Thyroid gland (tissue), 4 donors: ENCODE measurements at regions not wholly inside any gene's neighbourhood (a gene's known extent, or its start where the extent isn't known, plus 50 kb on each side); places are given as distances from the start of the nearest gene placed in this dataset.

ENCODE experiments used
- POLR2A ChIP-seq, 2 donors: fragments of 450-650 bp; IDR thresholded peaks; one replicate each; pipeline ENCODE4 v1.6.1; 2017; ENCODE audit warnings: antibody characterized with exemption in 2 of 2, mild to moderate bottlenecking in 2 of 2, moderate library complexity in 1 of 2
- TF ChIP-seq, protein P1 (sequence below), 6 experiments: fragments of 200-600 bp in 3 of 6; fragments of 450-650 bp in 3 of 6; sonication (generic) in 3 of 6; IDR thresholded peaks; one replicate each; pipeline ENCODE4 v1.5.1; 2016 to 2019; ENCODE audit warnings: antibody characterized with exemption in 6 of 6, mild to moderate bottlenecking in 2 of 6, inconsistent platforms in 1 of 6, moderate library complexity in 1 of 6

DNA sequence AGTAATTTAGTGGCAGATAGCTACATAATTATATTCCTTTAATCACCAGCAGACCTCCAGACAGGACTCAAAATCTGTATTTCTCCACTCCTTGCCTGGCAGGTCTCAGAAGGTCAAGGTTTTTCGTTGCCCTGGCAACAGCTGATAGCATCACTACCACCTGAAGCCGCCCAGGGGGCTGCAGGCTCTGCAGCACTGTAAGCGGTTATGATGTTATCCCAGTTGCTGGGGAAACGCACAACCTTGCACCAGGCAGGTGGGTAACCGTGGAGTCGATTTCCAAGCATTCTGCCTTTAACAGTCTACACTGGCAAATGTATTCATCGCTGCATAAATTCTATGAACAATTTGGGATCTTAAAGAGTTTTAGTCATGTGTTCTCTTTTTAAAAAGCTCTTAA, 756.3 kb downstream of the NTRK3 start:
- TF ChIP-seq, protein P1, sequence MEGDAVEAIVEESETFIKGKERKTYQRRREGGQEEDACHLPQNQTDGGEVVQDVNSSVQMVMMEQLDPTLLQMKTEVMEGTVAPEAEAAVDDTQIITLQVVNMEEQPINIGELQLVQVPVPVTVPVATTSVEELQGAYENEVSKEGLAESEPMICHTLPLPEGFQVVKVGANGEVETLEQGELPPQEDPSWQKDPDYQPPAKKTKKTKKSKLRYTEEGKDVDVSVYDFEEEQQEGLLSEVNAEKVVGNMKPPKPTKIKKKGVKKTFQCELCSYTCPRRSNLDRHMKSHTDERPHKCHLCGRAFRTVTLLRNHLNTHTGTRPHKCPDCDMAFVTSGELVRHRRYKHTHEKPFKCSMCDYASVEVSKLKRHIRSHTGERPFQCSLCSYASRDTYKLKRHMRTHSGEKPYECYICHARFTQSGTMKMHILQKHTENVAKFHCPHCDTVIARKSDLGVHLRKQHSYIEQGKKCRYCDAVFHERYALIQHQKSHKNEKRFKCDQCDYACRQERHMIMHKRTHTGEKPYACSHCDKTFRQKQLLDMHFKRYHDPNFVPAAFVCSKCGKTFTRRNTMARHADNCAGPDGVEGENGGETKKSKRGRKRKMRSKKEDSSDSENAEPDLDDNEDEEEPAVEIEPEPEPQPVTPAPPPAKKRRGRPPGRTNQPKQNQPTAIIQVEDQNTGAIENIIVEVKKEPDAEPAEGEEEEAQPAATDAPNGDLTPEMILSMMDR (IDR thresholded peaks at IDR 0.05), result no peak
- no peak for TF ChIP-seq POLR2A (IDR thresholded peaks at IDR 0.05)
